Left lung (tissue), 4 donors: ENCODE measurements at regions not wholly inside any gene's neighbourhood (a gene's known extent, or its start where the extent isn't known, plus 50 kb on each side); places are given as distances from the start of the nearest gene placed in this dataset.

Experiments used
- ATAC-seq: fragments of 200-7000 bp; cut with Tn5 transposase; one replicate; pipeline ENCODE4 v1.9.1; 2020; ENCODE audit warnings: moderate library complexity
- DNase-seq, 4 donors: peaks; one replicate each; pipeline ENCODE4 v3.0.0-alpha.2; 2013 to 2020
- H3K27ac ChIP-seq, 2 donors: fragments of 200-600 bp; sonication (generic) in 1 of 2; one replicate each; pipeline versions ENCODE4 v1.5.0 to v1.8.0; 2020 to 2021
- H3K27me3 ChIP-seq, 2 donors: fragments of 200-600 bp; sonication (generic) in 1 of 2; one replicate each; pipeline versions ENCODE4 v1.5.0 to v1.8.0; 2020 to 2021
- H3K36me3 ChIP-seq, 2 donors: fragments of 200-600 bp; sonication (generic) in 1 of 2; one replicate each; pipeline versions ENCODE4 v1.5.0 to v1.8.0; 2020 to 2021
- H3K4me1 ChIP-seq, 2 donors: fragments of 200-600 bp; one replicate each; pipeline ENCODE4 v1.8.0; 2021
- H3K4me3 ChIP-seq, 2 donors: fragments of 200-600 bp; sonication (generic) in 1 of 2; one replicate each; pipeline versions ENCODE4 v1.5.0 to v1.8.0; 2020 to 2021; ENCODE audit warnings: mild to moderate bottlenecking in 1 of 2
- H3K9me3 ChIP-seq, 2 donors: fragments of 200-600 bp; sonication (generic) in 1 of 2; one replicate each; pipeline versions ENCODE4 v1.5.0 to v1.8.0; 2020 to 2021
- intact Hi-C, 2 donors: fragments of 100-400 bp; cut with DNase I; formaldehyde crosslinking; loops; one replicate each; pipeline versions ENCODE4 v1.11.2 to v1.14.2; 2022
- TF ChIP-seq, protein P1 (sequence below), 2 donors: fragments of 200-600 bp; sonication (generic) in 1 of 2; IDR thresholded peaks; one replicate each; pipeline versions ENCODE4 v1.5.0 to v1.8.0; 2021; ENCODE audit warnings: antibody characterized with exemption in 2 of 2
- donor health status: DM: no; HTN: yes; CAD: no.
- donor health status: DM: no; HTN: no; CAD: no.

DNA sequence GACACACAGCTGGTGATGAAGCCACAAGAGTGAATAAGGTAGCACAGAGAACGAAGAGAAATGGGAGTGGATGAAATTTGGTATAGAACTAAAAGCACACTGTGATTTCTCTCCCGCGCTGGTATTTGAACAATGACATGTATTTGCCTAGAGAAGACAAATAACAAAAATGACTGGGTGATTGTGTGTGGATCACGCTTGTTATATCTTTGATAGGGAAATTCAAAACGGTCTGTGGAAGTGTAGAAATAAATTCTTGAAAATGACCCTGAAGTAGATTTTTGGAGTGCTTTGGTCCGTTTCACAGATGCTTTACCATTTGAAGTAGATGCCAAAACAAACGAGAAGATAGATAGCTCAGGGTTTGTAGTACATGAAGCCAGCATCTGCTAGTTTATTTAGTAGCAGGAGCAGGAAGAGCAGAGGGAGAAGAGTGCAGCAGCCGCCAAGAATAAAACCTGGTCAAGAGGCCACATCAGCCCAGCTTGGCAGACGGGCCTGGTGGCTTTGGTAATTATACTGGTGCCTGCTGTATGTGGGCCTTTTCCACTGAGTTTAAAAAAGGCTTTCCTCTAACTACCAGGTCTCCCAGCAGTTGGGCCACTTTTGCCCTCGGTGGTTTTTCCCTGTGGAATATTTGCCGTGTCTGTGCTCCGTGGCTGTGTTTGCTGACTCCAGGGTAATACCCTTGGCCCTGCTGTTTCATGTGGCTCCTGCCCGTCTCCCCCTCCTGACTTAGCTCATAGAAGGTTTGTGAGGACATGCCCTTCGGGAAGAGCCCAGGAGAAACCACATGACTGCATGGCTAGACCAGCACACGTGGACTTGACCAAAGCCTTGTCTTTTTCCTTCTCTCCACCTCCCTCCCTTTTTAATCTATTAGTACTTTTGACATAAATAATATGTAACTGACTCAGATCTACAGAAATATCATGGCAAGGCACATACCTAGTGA, 294.0 kb downstream of the SOX4 start:
- H3K9me3 ChIP-seq, result no peaks in the 10 kb centered on the region
- peaks cover 0 to 22% of the 10 kb centered on the region in 2 donors for H3K4me1 ChIP-seq
- intact Hi-C loops, result no loop called here
- peak; percentile 55 for ATAC-seq
- H3K36me3 ChIP-seq, result no peaks in the 10 kb centered on the region
- TF ChIP-seq, protein P1, sequence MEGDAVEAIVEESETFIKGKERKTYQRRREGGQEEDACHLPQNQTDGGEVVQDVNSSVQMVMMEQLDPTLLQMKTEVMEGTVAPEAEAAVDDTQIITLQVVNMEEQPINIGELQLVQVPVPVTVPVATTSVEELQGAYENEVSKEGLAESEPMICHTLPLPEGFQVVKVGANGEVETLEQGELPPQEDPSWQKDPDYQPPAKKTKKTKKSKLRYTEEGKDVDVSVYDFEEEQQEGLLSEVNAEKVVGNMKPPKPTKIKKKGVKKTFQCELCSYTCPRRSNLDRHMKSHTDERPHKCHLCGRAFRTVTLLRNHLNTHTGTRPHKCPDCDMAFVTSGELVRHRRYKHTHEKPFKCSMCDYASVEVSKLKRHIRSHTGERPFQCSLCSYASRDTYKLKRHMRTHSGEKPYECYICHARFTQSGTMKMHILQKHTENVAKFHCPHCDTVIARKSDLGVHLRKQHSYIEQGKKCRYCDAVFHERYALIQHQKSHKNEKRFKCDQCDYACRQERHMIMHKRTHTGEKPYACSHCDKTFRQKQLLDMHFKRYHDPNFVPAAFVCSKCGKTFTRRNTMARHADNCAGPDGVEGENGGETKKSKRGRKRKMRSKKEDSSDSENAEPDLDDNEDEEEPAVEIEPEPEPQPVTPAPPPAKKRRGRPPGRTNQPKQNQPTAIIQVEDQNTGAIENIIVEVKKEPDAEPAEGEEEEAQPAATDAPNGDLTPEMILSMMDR (IDR thresholded peaks at IDR 0.05), result no peak
- no peak overlapping the region for H3K4me3 ChIP-seq
- H3K27ac ChIP-seq, result peak overlapping the region in 1 of 2 donors; percentile 82
- DNase-seq, result peak in 2 of 4 donors; percentile 43 to 59
- H3K27me3 ChIP-seq, result no peaks in the 10 kb centered on the region

- TF ChIP-seq, protein P1 (IDR thresholded peaks at IDR 0.05), result no peak
- DNase-seq, result no peak
- intact Hi-C loops, result no loop called here
- H3K36me3 ChIP-seq, result no peaks in the 10 kb centered on the region
- H3K4me3 ChIP-seq, result no peak overlapping the region
- no peaks in the 10 kb centered on the region for H3K27me3 ChIP-seq
- H3K27ac ChIP-seq, result no peak overlapping the region
- peaks cover 0 to 11% of the 10 kb centered on the region in 2 donors for H3K4me1 ChIP-seq
- H3K9me3 ChIP-seq, result no peaks in the 10 kb centered on the region
- no peak for ATAC-seq
Observed at GRCh38 chr6:21891080-21891479, 297.5 kb downstream of the SOX4 start.

DNA sequence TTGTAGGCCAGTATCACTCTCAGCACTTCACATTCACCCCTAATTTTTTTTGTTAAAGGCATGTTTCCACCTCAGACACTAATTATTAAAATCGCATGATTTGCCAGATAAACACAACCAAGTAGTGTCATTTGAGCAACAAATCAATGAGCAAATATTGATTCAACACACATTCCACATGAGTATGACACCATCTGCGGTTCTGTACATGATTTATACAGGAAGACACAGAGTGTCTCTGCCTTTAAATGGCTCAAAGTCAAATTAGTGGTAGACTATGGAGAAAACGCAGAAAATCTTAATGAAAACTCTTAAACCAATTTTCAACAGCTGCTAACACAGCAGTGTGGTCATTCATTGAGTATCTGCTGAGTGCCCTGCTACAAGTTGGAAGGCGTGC, 300.2 kb downstream of the SOX4 start:
- Histone ChIP-seq H3K4me3 (no peak overlapping the region), H3K4me1 (no peaks in the 10 kb centered on the region), H3K36me3 (no peaks in the 10 kb centered on the region), H3K9me3 (no peaks in the 10 kb centered on the region), H3K27ac (no peak overlapping the region), H3K27me3 (no peaks in the 10 kb centered on the region)
- TF ChIP-seq, protein P1 (IDR thresholded peaks at IDR 0.05), result no peak
- intact Hi-C loops, result no loop called here
- DNase-seq, result no peak
- ATAC-seq, result no peak

GRCh38 chr6:21895555-21895954, 302.0 kb downstream of the SOX4 start:
- Histone ChIP-seq H3K9me3 (no peaks in the 10 kb centered on the region), H3K4me3 (no peak overlapping the region), H3K27ac (no peak overlapping the region), H3K27me3 (no peaks in the 10 kb centered on the region), H3K36me3 (no peaks in the 10 kb centered on the region), H3K4me1 (no peaks in the 10 kb centered on the region)
- intact Hi-C loops, result no loop called here
- DNase-seq, result no peak
- TF ChIP-seq, protein P1 (IDR thresholded peaks at IDR 0.05), result no peak
- no peak for ATAC-seq

- TF ChIP-seq, protein P1 (IDR thresholded peaks at IDR 0.05), result no peak
- H3K4me3 ChIP-seq, result no peak overlapping the region
- H3K9me3 ChIP-seq, result no peaks in the 10 kb centered on the region
- no peaks in the 10 kb centered on the region for H3K36me3 ChIP-seq
- no peak for ATAC-seq
- H3K4me1 ChIP-seq, result no peaks in the 10 kb centered on the region
- intact Hi-C loops, result no loop called here
- no peak overlapping the region for H3K27ac ChIP-seq
- no peaks in the 10 kb centered on the region for H3K27me3 ChIP-seq
- no peak for DNase-seq
Observed at GRCh38 chr6:21898107-21898796, 304.7 kb downstream of the SOX4 start.
